ENCODE measurements at regions not wholly inside any gene's neighbourhood (a gene's known extent, or its start where the extent isn't known, plus 50 kb on each side); places are given as distances from the start of the nearest gene placed in this dataset.

DNA sequence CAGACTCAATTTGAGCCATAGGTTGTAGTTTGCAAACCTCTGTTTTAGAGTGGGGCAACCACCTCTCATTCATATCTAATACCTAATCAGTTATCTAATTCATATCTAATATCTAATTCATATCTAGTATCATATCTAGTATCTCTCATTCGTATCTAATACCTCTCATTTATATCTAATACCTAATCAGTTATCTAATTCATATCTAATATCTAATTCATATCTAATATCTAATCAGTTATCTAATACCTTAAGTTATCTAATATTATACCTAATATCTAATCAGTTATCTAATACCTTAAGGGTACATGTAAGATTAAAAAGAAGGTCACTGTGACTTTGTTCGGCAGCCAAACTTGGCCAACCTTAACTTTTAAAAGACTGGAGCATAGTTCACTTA lies 403.4 kb upstream of the MMADHC start:
- H3K27me3 ChIP-seq (replicated peaks in 1 of 7): no peaks in the 10 kb centered on the region
- peaks cover 0 to 6% (median 0%) of the 10 kb centered on the region in 6 donors for H3K4me1 ChIP-seq
- TF ChIP-seq POLR2AphosphoS5 (IDR thresholded peaks at IDR 0.05): no peak
- no peak for TF ChIP-seq POLR2A (IDR thresholded peaks at IDR 0.05)
- TF ChIP-seq, protein P1, sequence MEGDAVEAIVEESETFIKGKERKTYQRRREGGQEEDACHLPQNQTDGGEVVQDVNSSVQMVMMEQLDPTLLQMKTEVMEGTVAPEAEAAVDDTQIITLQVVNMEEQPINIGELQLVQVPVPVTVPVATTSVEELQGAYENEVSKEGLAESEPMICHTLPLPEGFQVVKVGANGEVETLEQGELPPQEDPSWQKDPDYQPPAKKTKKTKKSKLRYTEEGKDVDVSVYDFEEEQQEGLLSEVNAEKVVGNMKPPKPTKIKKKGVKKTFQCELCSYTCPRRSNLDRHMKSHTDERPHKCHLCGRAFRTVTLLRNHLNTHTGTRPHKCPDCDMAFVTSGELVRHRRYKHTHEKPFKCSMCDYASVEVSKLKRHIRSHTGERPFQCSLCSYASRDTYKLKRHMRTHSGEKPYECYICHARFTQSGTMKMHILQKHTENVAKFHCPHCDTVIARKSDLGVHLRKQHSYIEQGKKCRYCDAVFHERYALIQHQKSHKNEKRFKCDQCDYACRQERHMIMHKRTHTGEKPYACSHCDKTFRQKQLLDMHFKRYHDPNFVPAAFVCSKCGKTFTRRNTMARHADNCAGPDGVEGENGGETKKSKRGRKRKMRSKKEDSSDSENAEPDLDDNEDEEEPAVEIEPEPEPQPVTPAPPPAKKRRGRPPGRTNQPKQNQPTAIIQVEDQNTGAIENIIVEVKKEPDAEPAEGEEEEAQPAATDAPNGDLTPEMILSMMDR (IDR thresholded peaks at IDR 0.05 in 8 of 11, conservative IDR thresholded peaks at IDR 0.05 in 3 of 11): no peak
- H3K27ac ChIP-seq: no peak overlapping the region
- no peak overlapping the region for H3K4me3 ChIP-seq
- intact Hi-C loops (cut with DNase I; ENCODE audit: low total_unique reads): no loop called here
- 39 to 83% (median 70%) methylated on average over 2 of the region's 2 CpGs for WGBS, 5 donors
- H3K36me3 ChIP-seq: no peaks in the 10 kb centered on the region
- H3K9me3 ChIP-seq: no peaks in the 10 kb centered on the region
- no peak for DNase-seq

DNA sequence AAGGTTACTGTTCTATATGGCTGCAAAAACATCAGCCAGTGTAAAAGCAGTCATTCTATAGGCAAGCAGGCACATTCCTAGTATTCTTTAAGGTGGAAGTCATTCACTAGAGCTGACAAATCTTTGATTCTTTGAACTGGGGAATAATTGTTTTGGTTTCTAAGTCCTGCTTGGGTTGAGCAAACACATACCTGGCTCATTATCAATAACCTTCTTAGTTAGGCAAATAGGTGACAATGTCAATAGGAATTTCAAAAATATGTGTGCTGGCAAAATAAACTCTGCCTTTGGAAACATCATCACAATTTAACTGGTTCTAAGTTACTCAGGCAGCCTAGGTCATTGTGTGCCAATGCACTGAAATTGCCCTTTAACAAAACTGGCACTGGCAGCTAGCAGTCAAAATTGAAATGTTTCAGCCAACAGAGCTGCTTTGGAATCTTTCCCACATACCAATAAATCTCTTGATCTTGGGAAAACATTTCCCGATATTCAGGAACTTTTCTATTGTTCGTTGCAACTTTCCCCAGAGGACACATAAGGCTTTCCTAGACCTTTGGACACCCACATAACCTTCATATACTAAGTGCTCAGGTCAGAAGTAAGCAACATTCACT lies 402.0 kb upstream of the MMADHC start:
- Histone ChIP-seq H3K4me1 (peaks cover 0 to 6% (median 0%) of the 10 kb centered on the region in 6 donors), H3K4me3 (no peak overlapping the region), H3K9me3 (no peaks in the 10 kb centered on the region), H3K36me3 (no peaks in the 10 kb centered on the region), H3K27me3 (replicated peaks in 1 of 7) (no peaks in the 10 kb centered on the region), H3K27ac (no peak overlapping the region)
- WGBS, 5 donors: 22 to 34% (median 26%) methylated on average over 2 of the region's 2 CpGs
- intact Hi-C loops (cut with DNase I; ENCODE audit: low total_unique reads): no loop called here
- DNase-seq: no peak
- TF ChIP-seq POLR2AphosphoS5 (IDR thresholded peaks at IDR 0.05) (no peak), POLR2A (IDR thresholded peaks at IDR 0.05) (no peak)
- TF ChIP-seq, protein P1 (IDR thresholded peaks at IDR 0.05 in 8 of 11, conservative IDR thresholded peaks at IDR 0.05 in 3 of 11): no peak

DNA sequence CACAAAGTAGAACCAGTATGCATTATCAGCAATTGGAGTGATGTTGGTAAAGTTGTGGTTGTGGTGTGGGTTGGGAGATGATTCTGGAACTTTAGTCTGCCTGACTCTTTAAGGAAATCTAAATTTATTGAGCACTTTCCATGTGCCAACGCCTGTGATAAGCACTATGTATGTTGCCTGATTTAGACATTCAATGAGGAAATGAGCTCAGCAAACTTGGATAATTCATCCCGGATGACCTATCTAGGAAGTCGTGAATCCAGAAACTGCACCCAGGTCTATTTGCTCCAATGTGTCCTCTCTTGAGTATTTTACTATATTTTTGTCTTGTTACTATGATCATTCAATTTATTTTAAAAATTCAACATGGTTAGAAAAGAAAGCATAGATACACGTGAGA lies 400.8 kb upstream of the MMADHC start:
- intact Hi-C loops (cut with DNase I; ENCODE audit: low total_unique reads): no loop called here
- TF ChIP-seq, protein P1 (IDR thresholded peaks at IDR 0.05 in 8 of 11, conservative IDR thresholded peaks at IDR 0.05 in 3 of 11): no peak
- TF ChIP-seq POLR2A (IDR thresholded peaks at IDR 0.05): no peak
- TF ChIP-seq POLR2AphosphoS5 (IDR thresholded peaks at IDR 0.05): no peak
- H3K4me3 ChIP-seq: no peak overlapping the region

DNA sequence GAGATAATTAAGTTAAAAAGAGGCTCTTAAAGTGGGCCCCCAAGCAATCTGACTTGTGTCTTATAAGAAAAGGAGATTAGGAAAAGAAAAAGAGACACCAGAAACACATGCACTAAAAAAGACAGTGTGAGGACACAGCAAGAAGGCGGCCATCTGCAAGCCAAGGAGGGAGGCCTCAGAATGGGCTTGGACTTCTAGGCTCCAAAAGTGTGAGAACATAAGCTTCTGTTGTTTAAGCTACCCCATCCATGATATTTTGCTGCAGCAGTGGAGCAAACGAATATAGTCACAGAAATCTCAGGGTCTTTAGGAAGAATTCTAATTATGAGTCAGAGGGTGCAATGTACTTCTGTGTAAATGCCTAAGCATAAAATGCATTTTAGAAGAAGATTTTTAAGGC lies 399.3 kb upstream of the MMADHC start:
- no peaks in the 10 kb centered on the region for H3K27me3 ChIP-seq (replicated peaks in 1 of 7)
- H3K4me1 ChIP-seq: no peaks in the 10 kb centered on the region
- DNase-seq: no peak
- no peak overlapping the region for H3K27ac ChIP-seq
- intact Hi-C loops (cut with DNase I; ENCODE audit: low total_unique reads): no loop called here
- no peaks in the 10 kb centered on the region for H3K9me3 ChIP-seq
- no peak overlapping the region for H3K4me3 ChIP-seq
- TF ChIP-seq POLR2A (IDR thresholded peaks at IDR 0.05) (no peak), POLR2AphosphoS5 (IDR thresholded peaks at IDR 0.05) (no peak)
- TF ChIP-seq, protein P1 (IDR thresholded peaks at IDR 0.05 in 8 of 11, conservative IDR thresholded peaks at IDR 0.05 in 3 of 11): no peak
- WGBS, 5 donors: 81 to 87% (median 84%) methylated on average over 2 of the region's 2 CpGs
- H3K36me3 ChIP-seq: no peaks in the 10 kb centered on the region

More for the DNA sequence above, 400.8 kb upstream of the MMADHC start:
- no peaks in the 10 kb centered on the region for H3K27me3 ChIP-seq (replicated peaks in 1 of 7)
- H3K36me3 ChIP-seq: no peaks in the 10 kb centered on the region
- no peaks in the 10 kb centered on the region for H3K9me3 ChIP-seq
- WGBS, 5 donors: 51 to 77% (median 65%) methylated on average over 4 of the region's 4 CpGs
- DNase-seq: no peak
- no peak overlapping the region for H3K27ac ChIP-seq
- peaks cover 0 to 5% (median 0%) of the 10 kb centered on the region in 6 donors for H3K4me1 ChIP-seq

Data from spleen (tissue), 11 donors.